IPS-20b (cell line): ENCODE measurements at regions not wholly inside any gene's neighbourhood (a gene's known extent, or its start where the extent isn't known, plus 50 kb on each side); places are given as distances from the start of the nearest gene placed in this dataset.

Experiments used
- H3K27ac ChIP-seq: one replicate; pipeline ENCODE4 v1.5.1; 2013; ENCODE audit warnings: low read length
- H3K27me3 ChIP-seq: 2 replicates; pipeline ENCODE4 v1.6.1; 2013; ENCODE audit warnings: mild to moderate bottlenecking, low read length, inconsistent platforms; ENCODE audit not compliant: insufficient read depth
- H3K36me3 ChIP-seq: 2 replicates; pipeline ENCODE4 v1.6.1; 2013; ENCODE audit warnings: low read depth, mild to moderate bottlenecking, inconsistent platforms, low read length, moderate library complexity; ENCODE audit not compliant: insufficient read depth
- H3K4me1 ChIP-seq: 2 replicates; pipeline ENCODE4 v1.6.1; 2013; ENCODE audit warnings: mild to moderate bottlenecking, control low read depth, inconsistent platforms, low read length, moderate library complexity; ENCODE audit not compliant: insufficient read depth
- H3K4me3 ChIP-seq: 2 replicates; pipeline ENCODE4 v1.5.1; 2013; ENCODE audit warnings: mild to moderate bottlenecking, low read length, inconsistent platforms
- H3K9ac ChIP-seq: 2 replicates; pipeline ENCODE4 v1.6.1; 2013; ENCODE audit warnings: low read depth, mild to moderate bottlenecking, inconsistent platforms, low read length, moderate library complexity
- H3K9me3 ChIP-seq: 2 replicates; pipeline ENCODE4 v1.6.1; 2013; ENCODE audit warnings: mild to moderate bottlenecking, low read depth, low read length, inconsistent platforms; ENCODE audit not compliant: insufficient read depth

GRCh38 chr9:78505546-78505945 is 208.6 kb downstream of the PSAT1 start:
- Histone ChIP-seq H3K36me3 (no peaks in the 10 kb centered on the region), H3K9ac (no peak overlapping the region), H3K4me1 (no peaks in the 10 kb centered on the region), H3K9me3 (no peaks in the 10 kb centered on the region), H3K27me3 (no peaks in the 10 kb centered on the region), H3K27ac (no peak overlapping the region), H3K4me3 (no peak overlapping the region)

GRCh38 chr9:78507037-78507436 is 210.1 kb downstream of the PSAT1 start:
- no peaks in the 10 kb centered on the region for H3K36me3 ChIP-seq
- H3K27ac ChIP-seq = no peak overlapping the region
- H3K27me3 ChIP-seq = no peaks in the 10 kb centered on the region
- no peaks in the 10 kb centered on the region for H3K9me3 ChIP-seq
- no peaks in the 10 kb centered on the region for H3K4me1 ChIP-seq
- H3K4me3 ChIP-seq = no peak overlapping the region
- H3K9ac ChIP-seq = no peak overlapping the region

GRCh38 chr9:78510035-78510434 is 213.1 kb downstream of the PSAT1 start:
- H3K9me3 ChIP-seq = no peaks in the 10 kb centered on the region
- no peaks in the 10 kb centered on the region for H3K27me3 ChIP-seq
- H3K9ac ChIP-seq = no peak overlapping the region
- H3K4me3 ChIP-seq = no peak overlapping the region
- no peaks in the 10 kb centered on the region for H3K36me3 ChIP-seq
- no peaks in the 10 kb centered on the region for H3K4me1 ChIP-seq
- no peak overlapping the region for H3K27ac ChIP-seq

- H3K27ac ChIP-seq = no peak overlapping the region
- no peaks in the 10 kb centered on the region for H3K27me3 ChIP-seq
- no peak overlapping the region for H3K9ac ChIP-seq
- no peaks in the 10 kb centered on the region for H3K4me1 ChIP-seq
- peaks cover 8% of the 10 kb centered on the region for H3K9me3 ChIP-seq
- H3K4me3 ChIP-seq = no peak overlapping the region
- H3K36me3 ChIP-seq = no peaks in the 10 kb centered on the region
These were observed 218.2 kb downstream of the PSAT1 start for GRCh38 chr9:78515108-78515507.

- H3K27ac ChIP-seq = no peak overlapping the region
- no peak overlapping the region for H3K9ac ChIP-seq
- H3K27me3 ChIP-seq = no peaks in the 10 kb centered on the region
- no peaks in the 10 kb centered on the region for H3K36me3 ChIP-seq
- no peak overlapping the region for H3K4me3 ChIP-seq
- H3K9me3 ChIP-seq = peaks cover 33% of the 10 kb centered on the region
- H3K4me1 ChIP-seq = no peaks in the 10 kb centered on the region
These were observed 222.9 kb downstream of the PSAT1 start for GRCh38 chr9:78519786-78520185.

GRCh38 chr9:78521680-78522079 is 224.8 kb downstream of the PSAT1 start:
- no peaks in the 10 kb centered on the region for H3K27me3 ChIP-seq
- H3K4me1 ChIP-seq = no peaks in the 10 kb centered on the region
- H3K9ac ChIP-seq = no peak overlapping the region
- H3K4me3 ChIP-seq = no peak overlapping the region
- H3K36me3 ChIP-seq = no peaks in the 10 kb centered on the region
- no peak overlapping the region for H3K27ac ChIP-seq
- H3K9me3 ChIP-seq = peaks cover 33% of the 10 kb centered on the region

- Histone ChIP-seq H3K4me3 (no peak overlapping the region), H3K36me3 (no peaks in the 10 kb centered on the region), H3K27me3 (no peaks in the 10 kb centered on the region), H3K27ac (no peak overlapping the region), H3K4me1 (peaks cover 4% of the 10 kb centered on the region; the same call in 1 of the 2 replicates), H3K9ac (no peak overlapping the region), H3K9me3 (peaks cover 16% of the 10 kb centered on the region; the same call in 1 of the 2 replicates)
These were observed 229.1 kb downstream of the PSAT1 start for GRCh38 chr9:78525986-78526560.

GRCh38 chr9:78533500-78533899 is 236.6 kb downstream of the PSAT1 start:
- H3K27ac ChIP-seq = no peak overlapping the region
- no peak overlapping the region for H3K4me3 ChIP-seq
- no peak overlapping the region for H3K9ac ChIP-seq
- no peaks in the 10 kb centered on the region for H3K9me3 ChIP-seq
- H3K27me3 ChIP-seq = no peaks in the 10 kb centered on the region
- peaks cover 4% of the 10 kb centered on the region; the same call in 1 of the 2 replicates for H3K4me1 ChIP-seq
- no peaks in the 10 kb centered on the region for H3K36me3 ChIP-seq

GRCh38 chr9:78539188-78539587 is 242.3 kb downstream of the PSAT1 start:
- Histone ChIP-seq H3K9me3 (no peaks in the 10 kb centered on the region), H3K27me3 (no peaks in the 10 kb centered on the region), H3K9ac (no peak overlapping the region), H3K27ac (no peak overlapping the region), H3K36me3 (no peaks in the 10 kb centered on the region), H3K4me3 (no peak overlapping the region), H3K4me1 (peaks cover 25% of the 10 kb centered on the region; the same call in 1 of the 2 replicates)

GRCh38 chr9:78539904-78540303 is 243.0 kb downstream of the PSAT1 start:
- H3K4me1 ChIP-seq = peaks cover 26% of the 10 kb centered on the region; the same call in 1 of the 2 replicates
- no peaks in the 10 kb centered on the region for H3K27me3 ChIP-seq

GRCh38 chr9:78541868-78542443 is 245.0 kb downstream of the PSAT1 start:
- peaks cover 26% of the 10 kb centered on the region; the same call in 1 of the 2 replicates for H3K4me1 ChIP-seq
- no peak overlapping the region for H3K4me3 ChIP-seq
- no peak overlapping the region for H3K27ac ChIP-seq
- no peaks in the 10 kb centered on the region for H3K27me3 ChIP-seq
- no peaks in the 10 kb centered on the region for H3K36me3 ChIP-seq
- H3K9ac ChIP-seq = peak overlapping the region; percentile 3; the same call in 1 of the 2 replicates
- no peaks in the 10 kb centered on the region for H3K9me3 ChIP-seq

More at GRCh38 chr9:78539904-78540303, 243.0 kb downstream of the PSAT1 start:
- Histone ChIP-seq H3K36me3 (no peaks in the 10 kb centered on the region), H3K27ac (no peak overlapping the region), H3K9ac (no peak overlapping the region), H3K4me3 (no peak overlapping the region), H3K9me3 (no peaks in the 10 kb centered on the region)

GRCh38 chr9:78542491-78543181 is 245.7 kb downstream of the PSAT1 start:
- H3K27me3 ChIP-seq = no peaks in the 10 kb centered on the region
- no peaks in the 10 kb centered on the region for H3K36me3 ChIP-seq
- H3K27ac ChIP-seq = no peak overlapping the region
- H3K9ac ChIP-seq = peak overlapping the region; percentile 3; the same call in 1 of the 2 replicates
- no peaks in the 10 kb centered on the region for H3K9me3 ChIP-seq
- H3K4me3 ChIP-seq = peak overlapping the region; percentile 1; the same call in 1 of the 2 replicates
- peaks cover 26% of the 10 kb centered on the region; the same call in 1 of the 2 replicates for H3K4me1 ChIP-seq
